ENCODE measurements at regions not wholly inside any gene's neighbourhood (a gene's known extent, or its start where the extent isn't known, plus 50 kb on each side); places are given as distances from the start of the nearest gene placed in this dataset.

DNA sequence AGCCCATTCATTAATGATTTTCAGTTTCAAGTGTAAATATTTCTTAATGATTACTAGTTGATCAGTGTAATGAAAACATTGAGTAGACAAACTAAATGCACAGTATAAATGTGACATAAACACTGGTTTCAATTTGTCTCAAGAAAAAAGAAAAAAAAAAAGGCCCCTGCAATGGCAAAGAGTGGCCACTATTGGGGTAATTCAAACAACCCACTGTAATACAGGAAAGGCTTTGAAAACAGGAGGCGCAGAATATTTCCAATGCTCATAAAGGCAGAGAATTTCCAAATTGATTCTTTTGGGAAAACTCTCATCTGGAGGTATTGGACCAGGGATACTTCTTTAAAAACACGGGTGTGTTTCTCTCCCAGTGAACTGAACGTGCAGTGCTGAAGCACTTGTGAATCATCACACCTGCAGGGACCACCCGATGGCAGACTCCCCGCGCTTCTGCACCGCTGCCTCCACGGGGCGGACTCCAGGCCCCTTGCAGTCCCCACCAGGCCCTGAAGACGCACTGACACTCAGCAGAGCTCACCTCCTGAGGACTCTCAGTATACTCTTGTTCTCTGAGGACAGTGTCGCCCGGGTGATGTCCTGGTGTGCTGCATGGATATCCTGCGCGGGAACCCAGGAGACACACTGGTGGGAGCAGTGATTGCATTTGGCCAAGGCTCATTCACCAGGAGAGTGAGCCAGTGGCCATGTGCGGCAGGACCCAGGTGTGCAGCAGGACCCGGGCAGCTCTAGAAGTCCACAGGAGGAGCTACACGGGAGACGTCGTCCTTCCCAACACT, 227.6 kb upstream of the IRX4 start:
- no peaks in the 10 kb centered on the region for H3K36me3 Mint-ChIP-seq (ENCODE audit: unreplicated experiment)
- peaks cover 12% of the 10 kb centered on the region for H3K9me3 Mint-ChIP-seq (ENCODE audit: unreplicated experiment)
- DNase-seq (ENCODE audit: extremely low spot score, unreplicated experiment): no peak
- no peak overlapping the region for H3K4me3 Mint-ChIP-seq (ENCODE audit: unreplicated experiment)
- no peak overlapping the region for H3K27ac Mint-ChIP-seq (ENCODE audit: unreplicated experiment)
- H3K27me3 Mint-ChIP-seq (ENCODE audit: unreplicated experiment): no peaks in the 10 kb centered on the region
- H3K4me1 Mint-ChIP-seq (ENCODE audit: unreplicated experiment): peaks cover 12% of the 10 kb centered on the region
- TF ChIP-seq, protein P1, sequence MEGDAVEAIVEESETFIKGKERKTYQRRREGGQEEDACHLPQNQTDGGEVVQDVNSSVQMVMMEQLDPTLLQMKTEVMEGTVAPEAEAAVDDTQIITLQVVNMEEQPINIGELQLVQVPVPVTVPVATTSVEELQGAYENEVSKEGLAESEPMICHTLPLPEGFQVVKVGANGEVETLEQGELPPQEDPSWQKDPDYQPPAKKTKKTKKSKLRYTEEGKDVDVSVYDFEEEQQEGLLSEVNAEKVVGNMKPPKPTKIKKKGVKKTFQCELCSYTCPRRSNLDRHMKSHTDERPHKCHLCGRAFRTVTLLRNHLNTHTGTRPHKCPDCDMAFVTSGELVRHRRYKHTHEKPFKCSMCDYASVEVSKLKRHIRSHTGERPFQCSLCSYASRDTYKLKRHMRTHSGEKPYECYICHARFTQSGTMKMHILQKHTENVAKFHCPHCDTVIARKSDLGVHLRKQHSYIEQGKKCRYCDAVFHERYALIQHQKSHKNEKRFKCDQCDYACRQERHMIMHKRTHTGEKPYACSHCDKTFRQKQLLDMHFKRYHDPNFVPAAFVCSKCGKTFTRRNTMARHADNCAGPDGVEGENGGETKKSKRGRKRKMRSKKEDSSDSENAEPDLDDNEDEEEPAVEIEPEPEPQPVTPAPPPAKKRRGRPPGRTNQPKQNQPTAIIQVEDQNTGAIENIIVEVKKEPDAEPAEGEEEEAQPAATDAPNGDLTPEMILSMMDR (IDR thresholded peaks at IDR 0.05): no peak

DNA sequence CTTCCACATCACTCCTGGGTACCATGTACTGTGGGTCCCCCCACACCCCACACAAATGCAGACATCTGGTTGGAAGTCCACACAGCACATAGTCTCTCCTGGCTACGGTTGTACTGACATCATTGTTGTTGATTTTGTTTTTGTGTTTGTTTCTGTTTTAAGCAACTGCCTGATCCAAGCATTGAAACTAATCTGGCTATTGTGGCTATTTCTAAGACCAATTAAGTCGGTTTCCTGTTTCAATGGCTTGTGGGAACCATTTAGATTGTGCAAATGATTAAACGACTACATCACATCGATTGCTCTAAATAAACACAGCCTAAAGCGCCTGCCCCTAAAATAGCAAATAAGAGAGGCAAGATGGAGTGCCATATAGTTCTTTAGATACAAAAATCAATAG, 226.8 kb upstream of the IRX4 start:
- Mint-ChIP-seq H3K4me1 (ENCODE audit: unreplicated experiment) (peaks cover 12% of the 10 kb centered on the region), H3K4me3 (ENCODE audit: unreplicated experiment) (no peak overlapping the region), H3K27me3 (ENCODE audit: unreplicated experiment) (no peaks in the 10 kb centered on the region), H3K27ac (ENCODE audit: unreplicated experiment) (no peak overlapping the region), H3K36me3 (ENCODE audit: unreplicated experiment) (no peaks in the 10 kb centered on the region), H3K9me3 (ENCODE audit: unreplicated experiment) (peaks cover 12% of the 10 kb centered on the region)
- TF ChIP-seq, protein P1 (IDR thresholded peaks at IDR 0.05): no peak
- DNase-seq (ENCODE audit: extremely low spot score, unreplicated experiment): no peak

DNA sequence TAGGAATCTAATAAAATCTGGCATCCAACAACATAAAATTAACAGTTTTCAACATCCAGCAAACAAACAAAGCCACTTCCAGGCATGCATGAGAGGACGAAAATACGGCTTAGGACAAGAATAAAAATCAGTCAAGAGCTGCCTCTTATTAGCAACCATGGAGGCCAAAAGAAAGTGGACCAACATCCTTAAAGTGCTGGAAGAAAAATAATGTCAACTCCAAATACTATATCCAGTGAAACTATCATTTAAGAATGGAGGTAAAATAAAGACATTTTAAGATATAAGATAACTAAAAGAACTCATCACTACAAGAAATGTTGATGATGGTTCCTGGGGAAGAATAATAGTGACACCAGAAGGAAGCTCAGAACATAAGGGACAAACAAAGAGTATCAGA, 224.0 kb upstream of the IRX4 start:
- TF ChIP-seq, protein P1 (IDR thresholded peaks at IDR 0.05): no peak
- Mint-ChIP-seq H3K4me3 (ENCODE audit: unreplicated experiment) (no peak overlapping the region), H3K27me3 (ENCODE audit: unreplicated experiment) (no peaks in the 10 kb centered on the region), H3K27ac (ENCODE audit: unreplicated experiment) (no peak overlapping the region), H3K36me3 (ENCODE audit: unreplicated experiment) (no peaks in the 10 kb centered on the region), H3K9me3 (ENCODE audit: unreplicated experiment) (peaks cover 12% of the 10 kb centered on the region), H3K4me1 (ENCODE audit: unreplicated experiment) (no peaks in the 10 kb centered on the region)
- no peak for DNase-seq (ENCODE audit: extremely low spot score, unreplicated experiment)

DNA sequence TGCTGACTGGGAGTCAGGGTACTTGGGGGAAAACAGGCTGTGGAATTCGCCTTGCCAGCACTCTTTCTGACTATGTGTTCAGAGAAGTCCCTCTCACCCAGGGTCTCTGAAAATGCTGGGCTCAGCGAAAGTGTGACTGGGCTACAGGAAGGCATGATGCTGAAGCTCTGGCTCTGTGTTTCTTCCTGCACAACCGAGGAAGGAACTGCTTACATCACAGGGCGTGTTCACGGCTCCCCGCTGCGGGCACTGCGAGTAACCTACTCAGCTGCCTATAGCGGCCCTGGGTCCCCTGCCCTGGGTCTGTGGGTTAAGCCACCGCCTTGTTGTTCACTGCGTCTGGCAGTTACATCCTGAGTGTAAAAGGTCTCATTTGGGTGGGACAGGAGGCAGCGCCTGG, 222.4 kb upstream of the IRX4 start:
- TF ChIP-seq, protein P1 (IDR thresholded peaks at IDR 0.05): no peak
- H3K27ac Mint-ChIP-seq (ENCODE audit: unreplicated experiment): no peak overlapping the region
- no peaks in the 10 kb centered on the region for H3K36me3 Mint-ChIP-seq (ENCODE audit: unreplicated experiment)
- no peak for DNase-seq (ENCODE audit: extremely low spot score, unreplicated experiment)
- H3K4me3 Mint-ChIP-seq (ENCODE audit: unreplicated experiment): no peak overlapping the region
- H3K4me1 Mint-ChIP-seq (ENCODE audit: unreplicated experiment): no peaks in the 10 kb centered on the region
- peaks cover 16% of the 10 kb centered on the region for H3K9me3 Mint-ChIP-seq (ENCODE audit: unreplicated experiment)
- H3K27me3 Mint-ChIP-seq (ENCODE audit: unreplicated experiment): no peaks in the 10 kb centered on the region

DNA sequence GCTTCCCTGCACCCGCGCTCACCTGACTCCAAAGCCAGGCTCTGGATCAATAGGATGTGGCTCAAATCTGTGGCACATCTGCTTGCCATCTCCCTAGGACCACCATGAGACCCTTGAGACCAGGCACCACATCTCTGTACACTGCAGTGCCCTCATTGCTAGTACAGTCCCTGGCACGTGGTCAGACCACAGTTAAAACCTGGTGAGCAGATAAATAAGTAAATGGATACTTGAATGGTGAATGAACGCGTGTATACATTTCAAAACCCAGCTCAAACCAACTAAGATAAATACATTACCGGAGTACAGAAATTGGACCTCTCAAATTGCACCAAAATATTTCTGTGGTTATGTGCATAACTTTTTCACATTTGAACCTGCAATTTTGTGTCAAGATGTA, 221.2 kb upstream of the IRX4 start:
- peaks cover 16% of the 10 kb centered on the region for H3K9me3 Mint-ChIP-seq (ENCODE audit: unreplicated experiment)
- H3K36me3 Mint-ChIP-seq (ENCODE audit: unreplicated experiment): no peaks in the 10 kb centered on the region
- H3K27me3 Mint-ChIP-seq (ENCODE audit: unreplicated experiment): no peaks in the 10 kb centered on the region
- H3K4me3 Mint-ChIP-seq (ENCODE audit: unreplicated experiment): no peak overlapping the region
- TF ChIP-seq, protein P1 (IDR thresholded peaks at IDR 0.05): no peak
- no peak for DNase-seq (ENCODE audit: extremely low spot score, unreplicated experiment)
- no peaks in the 10 kb centered on the region for H3K4me1 Mint-ChIP-seq (ENCODE audit: unreplicated experiment)
- H3K27ac Mint-ChIP-seq (ENCODE audit: unreplicated experiment): no peak overlapping the region
